ENCODE measurements at regions not wholly inside any gene's neighbourhood (a gene's known extent, or its start where the extent isn't known, plus 50 kb on each side); places are given as distances from the start of the nearest gene placed in this dataset.

- CTCF ChIA-PET: no interaction called here
- Histone ChIP-seq H4K8ac (ENCODE audit: low read depth in 2 of 2, low read length in 2 of 2) (no peak overlapping the region), H2AK9ac (replicated peaks; ENCODE audit: low read depth, low read length, poor library complexity) (no peak overlapping the region), H3K36me3 (ENCODE audit: control insufficient read depth, insufficient read depth, low read length) (no peaks in the 10 kb centered on the region), H4K91ac (ENCODE audit: insufficient read depth, low read depth, low read length) (no peak overlapping the region), H3K4me1 (ENCODE audit: control insufficient read depth, insufficient read depth, low read length) (no peaks in the 10 kb centered on the region), H2BK20ac (ENCODE audit: low read depth, low read length) (no peak overlapping the region), H3K4ac (ENCODE audit: low read depth, low read length) (no peak overlapping the region), H2BK5ac (ENCODE audit: low read depth, low read length, poor library complexity, severe bottlenecking) (no peak overlapping the region), H3K27me3 (ENCODE audit: control insufficient read depth, insufficient read depth, low read length) (0 out of 2 replicates have a peak, but pooled peaks cover 2% of the 10 kb centered on the region), H3K79me1 (ENCODE audit: low read depth in 1 of 2, low read length in 2 of 2) (no peaks in the 10 kb centered on the region), H3K18ac (ENCODE audit: low read depth, low read length) (no peak overlapping the region), H3K23ac (ENCODE audit: low read depth, low read length) (no peak overlapping the region), H3K4me3 (ENCODE audit: insufficient read depth, low read depth, low read length) (no peak overlapping the region), H2AK5ac (ENCODE audit: low read depth, low read length) (no peak overlapping the region), H3K9me3 (ENCODE audit: control insufficient read depth, insufficient read depth, low read length) (no peaks in the 10 kb centered on the region), H2BK15ac (ENCODE audit: low read depth, low read length) (no peak overlapping the region), H3K9me1 (ENCODE audit: insufficient read depth, low read length) (no peaks in the 10 kb centered on the region), H2BK120ac (ENCODE audit: low read depth, low read length) (no peak overlapping the region), H3K9ac (ENCODE audit: low read depth, low read length) (no peak overlapping the region), H4K5ac (ENCODE audit: low read depth, low read length) (no peak overlapping the region), H3K56ac (ENCODE audit: extremely low read depth, insufficient read depth, low read length) (no peak overlapping the region), H3K4me2 (ENCODE audit: low read depth, low read length) (no peak overlapping the region), H3K14ac (replicated peaks; ENCODE audit: low read depth, low read length) (no peak overlapping the region), H3K27ac (ENCODE audit: insufficient read depth, low read length) (no peak overlapping the region), H2AFZ (replicated peaks; ENCODE audit: low read length, poor library complexity) (no peak overlapping the region), H4K20me1 (ENCODE audit: insufficient read depth, low read length) (no peaks in the 10 kb centered on the region)
- in situ Hi-C loops (cut with MboI; ENCODE audit: low sequenced_read_pairs) (no loop called here), intact Hi-C loops (cut with micrococcal nuclease) (no loop called here), dilution Hi-C loops (cut with HindIII; ENCODE audit: low sequenced_read_pairs, unreplicated experiment) (no loop called here)
- 51% methylated on average over 2 of the region's 13 CpGs; no CpG with 5 or more reads in 1 of the 2 experiments for WGBS, 2 experiments (ENCODE audit: extremely low coverage in 2 of 2, insufficient read length in 1 of 2)
- POLR2A ChIA-PET (ENCODE audit: unreplicated experiment): no interaction called here
- DNase-seq (no peak), ATAC-seq (ENCODE audit: low read depth) (no peak)
- BruUV-seq (replicated peaks): no TSS peak
- no peak for TF ChIP-seq MXI1 (IDR thresholded peaks at IDR 0.05; ENCODE audit: borderline replicate concordance, low read depth, low read length)
- TF ChIP-seq MAFK (IDR thresholded peaks at IDR 0.05; ENCODE audit: low read depth, low read length): no peak
- TF ChIP-seq RFX5 (IDR thresholded peaks at IDR 0.05; ENCODE audit: low read depth, low read length): no peak
These were observed 60.5 kb upstream of the SAMD5 start for GRCh38 chr6:147447835-147448611.

Data from IMR-90 (cell line).